ENCODE measurements at regions not wholly inside any gene's neighbourhood (a gene's known extent, or its start where the extent isn't known, plus 50 kb on each side); places are given as distances from the start of the nearest gene placed in this dataset.

DNA sequence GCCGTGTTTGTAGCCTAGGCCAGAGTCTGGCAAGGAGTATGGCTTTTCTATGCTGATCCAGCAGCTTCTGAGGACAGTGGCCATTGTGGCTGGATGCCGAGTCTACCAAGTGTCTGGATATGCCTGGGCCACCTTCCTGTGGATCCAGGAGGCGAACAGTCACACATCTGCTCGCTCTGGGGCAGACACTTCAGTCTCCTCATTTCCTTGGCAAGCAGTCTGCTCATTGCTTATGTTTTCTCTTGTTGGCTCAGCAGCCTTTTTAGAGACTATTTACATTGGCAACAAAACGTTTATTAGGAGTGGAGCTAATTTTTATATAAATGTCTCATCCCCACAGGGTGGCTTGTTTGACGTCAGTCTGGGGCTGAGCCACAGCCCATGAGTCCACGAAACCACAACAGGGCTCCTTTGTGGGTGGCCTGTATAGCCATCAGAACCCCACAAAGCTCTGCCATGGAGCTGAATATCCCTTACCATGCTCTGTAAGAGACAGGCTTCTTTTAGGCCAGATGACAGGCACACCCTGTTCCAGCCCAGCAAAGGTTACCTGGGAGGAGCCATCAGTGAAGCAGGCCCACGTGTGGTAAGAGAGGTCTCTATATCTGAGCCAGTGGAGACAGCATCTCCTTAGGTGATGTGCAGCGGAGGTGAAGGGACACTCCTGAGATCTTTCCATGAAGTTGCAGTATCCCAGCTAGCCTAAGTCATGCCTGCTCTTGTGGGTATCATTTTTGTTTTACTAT lies 221.7 kb downstream of the DIRAS2 start:
- peak; percentile 95 for DNase-seq (ENCODE audit: low read depth)
- TF ChIP-seq, protein P1, sequence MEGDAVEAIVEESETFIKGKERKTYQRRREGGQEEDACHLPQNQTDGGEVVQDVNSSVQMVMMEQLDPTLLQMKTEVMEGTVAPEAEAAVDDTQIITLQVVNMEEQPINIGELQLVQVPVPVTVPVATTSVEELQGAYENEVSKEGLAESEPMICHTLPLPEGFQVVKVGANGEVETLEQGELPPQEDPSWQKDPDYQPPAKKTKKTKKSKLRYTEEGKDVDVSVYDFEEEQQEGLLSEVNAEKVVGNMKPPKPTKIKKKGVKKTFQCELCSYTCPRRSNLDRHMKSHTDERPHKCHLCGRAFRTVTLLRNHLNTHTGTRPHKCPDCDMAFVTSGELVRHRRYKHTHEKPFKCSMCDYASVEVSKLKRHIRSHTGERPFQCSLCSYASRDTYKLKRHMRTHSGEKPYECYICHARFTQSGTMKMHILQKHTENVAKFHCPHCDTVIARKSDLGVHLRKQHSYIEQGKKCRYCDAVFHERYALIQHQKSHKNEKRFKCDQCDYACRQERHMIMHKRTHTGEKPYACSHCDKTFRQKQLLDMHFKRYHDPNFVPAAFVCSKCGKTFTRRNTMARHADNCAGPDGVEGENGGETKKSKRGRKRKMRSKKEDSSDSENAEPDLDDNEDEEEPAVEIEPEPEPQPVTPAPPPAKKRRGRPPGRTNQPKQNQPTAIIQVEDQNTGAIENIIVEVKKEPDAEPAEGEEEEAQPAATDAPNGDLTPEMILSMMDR (IDR thresholded peaks at IDR 0.05; ENCODE audit: control insufficient read depth, extremely low read depth, insufficient read depth), result no peak
- H3K4me3 ChIP-seq (ENCODE audit: low read depth, low read length), result no peak overlapping the region

GRCh38 chr9:90421786-90422185 lies 220.8 kb downstream of the DIRAS2 start:
- no peak for DNase-seq (ENCODE audit: low read depth)
- no peak overlapping the region for H3K4me3 ChIP-seq (ENCODE audit: low read depth, low read length)
- TF ChIP-seq, protein P1 (IDR thresholded peaks at IDR 0.05; ENCODE audit: control insufficient read depth, extremely low read depth, insufficient read depth), result no peak

DNA sequence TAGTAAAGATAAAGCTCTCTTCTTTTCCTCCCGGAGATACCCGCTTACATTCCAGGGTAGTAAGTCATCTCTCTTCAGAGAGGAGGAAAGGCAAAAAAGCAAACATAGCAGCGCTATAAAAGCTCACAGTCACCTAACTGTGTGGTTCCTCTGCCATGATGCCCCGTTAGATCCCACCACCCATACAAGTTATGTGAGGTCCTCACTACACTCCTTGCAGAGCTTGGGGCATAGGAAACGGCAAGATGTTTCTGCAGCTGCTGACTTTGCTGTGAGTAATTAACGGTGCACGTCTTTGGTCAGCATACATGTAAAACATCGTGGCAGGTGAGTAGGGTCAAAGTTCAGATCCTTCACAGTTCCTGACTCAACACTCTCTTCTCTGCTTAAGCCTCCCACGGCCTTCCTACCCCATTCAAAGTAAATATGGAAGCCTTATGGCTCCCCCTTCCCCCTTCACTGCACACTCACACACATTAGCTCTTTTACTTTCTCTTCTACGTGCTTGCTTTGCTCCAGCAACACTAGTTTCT lies 218.9 kb downstream of the DIRAS2 start:
- no peak for DNase-seq (ENCODE audit: low read depth)
- TF ChIP-seq, protein P1 (IDR thresholded peaks at IDR 0.05; ENCODE audit: control insufficient read depth, extremely low read depth, insufficient read depth), result no peak
- H3K4me3 ChIP-seq (ENCODE audit: low read depth, low read length), result no peak overlapping the region

GRCh38 chr9:90428517-90428916 lies 214.1 kb downstream of the DIRAS2 start:
- DNase-seq (ENCODE audit: low read depth), result no peak
- H3K4me3 ChIP-seq (ENCODE audit: low read depth, low read length), result no peak overlapping the region
- TF ChIP-seq, protein P1 (IDR thresholded peaks at IDR 0.05; ENCODE audit: control insufficient read depth, extremely low read depth, insufficient read depth), result no peak

- DNase-seq (ENCODE audit: low read depth), result no peak
- TF ChIP-seq, protein P1 (IDR thresholded peaks at IDR 0.05; ENCODE audit: control insufficient read depth, extremely low read depth, insufficient read depth), result no peak
Measured at GRCh38 chr9:90432951-90433350, 209.7 kb downstream of the DIRAS2 start.

DNA sequence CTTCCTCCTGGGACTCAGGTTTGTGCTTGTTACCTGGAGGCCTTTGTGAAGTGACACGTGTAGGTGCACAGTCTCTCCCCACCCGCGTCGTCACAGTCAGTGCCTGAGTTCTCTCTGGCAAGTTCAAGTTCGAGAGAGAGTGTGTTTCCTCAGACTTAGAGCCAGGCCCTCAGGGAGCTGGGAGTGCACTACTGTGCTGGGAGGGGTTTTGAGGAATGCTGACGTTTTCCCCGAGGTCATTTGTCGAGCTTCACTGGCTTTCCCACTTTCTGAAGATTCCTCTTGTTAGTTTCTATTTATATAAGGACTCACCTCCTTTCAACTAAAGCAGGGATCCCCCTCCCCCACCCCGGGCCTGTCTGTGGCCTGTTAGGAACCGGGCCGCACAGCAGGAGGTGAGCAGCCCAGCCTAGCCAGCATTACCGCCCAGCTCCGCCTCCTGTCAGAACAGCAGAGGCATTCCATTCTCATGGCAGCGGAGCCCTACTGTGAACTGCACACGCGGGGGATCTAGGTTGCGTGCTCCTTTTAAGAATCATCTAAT lies 209.2 kb downstream of the DIRAS2 start:
- no peak overlapping the region for H3K4me3 ChIP-seq (ENCODE audit: low read depth, low read length)
- TF ChIP-seq, protein P1 (IDR thresholded peaks at IDR 0.05; ENCODE audit: control insufficient read depth, extremely low read depth, insufficient read depth), result no peak
- no peak for DNase-seq (ENCODE audit: low read depth)

More at GRCh38 chr9:90432951-90433350, 209.7 kb downstream of the DIRAS2 start:
- no peak overlapping the region for H3K4me3 ChIP-seq (ENCODE audit: low read depth, low read length)
